ENCODE measurements at regions not wholly inside any gene's neighbourhood (a gene's known extent, or its start where the extent isn't known, plus 50 kb on each side); places are given as distances from the start of the nearest gene placed in this dataset.
"Not testable (repeated sequence)": the region's sequence is repeated elsewhere in the genome, so short reads cannot be mapped to it uniquely, and the experiment has no call there.

GRCh38 chr6:23775127-23775526 is 350.9 kb upstream of the NRSN1 start:
- no peaks in the 10 kb centered on the region for H3K36me3 ChIP-seq
- H3K4me3 ChIP-seq = no peak overlapping the region
- intact Hi-C loops (cut with DNase I; ENCODE audit: low total_unique reads) (no loop called here), in situ Hi-C loops (cut with MboI; ENCODE audit: low pct_ligation_motif_present in 1 of 4, low pct_unique_long_range_greater_than_20kb in 1 of 4, low sequenced_read_pairs in 3 of 4) (no loop called here)
- TF ChIP-seq POLR2AphosphoS5 (IDR thresholded peaks at IDR 0.05) = no peak
- no peaks in the 10 kb centered on the region for H3K4me1 ChIP-seq
- WGBS, 2 donors (ENCODE audit: low coverage in 1 of 2) = 70 to 79% methylated on average over 3 to 5 of the region's 5 CpGs
- no peaks in the 10 kb centered on the region for H3K27me3 ChIP-seq
- no peaks in the 10 kb centered on the region for H3K9me3 ChIP-seq
- no peak overlapping the region for H3K27ac ChIP-seq
- no peak for DNase-seq

GRCh38 chr6:23783901-23784300 is 342.1 kb upstream of the NRSN1 start:
- H3K4me3 ChIP-seq = no peak overlapping the region
- no peaks in the 10 kb centered on the region for H3K36me3 ChIP-seq
- peaks cover 0 to 5% (median 0%) of the 10 kb centered on the region in 4 donors for H3K4me1 ChIP-seq
- H3K9me3 ChIP-seq = no peaks in the 10 kb centered on the region
- no peak for DNase-seq
- WGBS, 2 donors (ENCODE audit: low coverage in 1 of 2) = 19 to 27% methylated on average over 2 of the region's 2 CpGs
- in situ Hi-C loops (cut with MboI; ENCODE audit: low pct_ligation_motif_present in 1 of 4, low pct_unique_long_range_greater_than_20kb in 1 of 4, low sequenced_read_pairs in 3 of 4) = no loop called here
- no peak for TF ChIP-seq POLR2A (IDR thresholded peaks at IDR 0.05)
- no peak for TF ChIP-seq EP300 (IDR thresholded peaks at IDR 0.05; ENCODE audit: low read depth)
- no peak for TF ChIP-seq POLR2AphosphoS5 (IDR thresholded peaks at IDR 0.05)
- TF ChIP-seq, protein P1, sequence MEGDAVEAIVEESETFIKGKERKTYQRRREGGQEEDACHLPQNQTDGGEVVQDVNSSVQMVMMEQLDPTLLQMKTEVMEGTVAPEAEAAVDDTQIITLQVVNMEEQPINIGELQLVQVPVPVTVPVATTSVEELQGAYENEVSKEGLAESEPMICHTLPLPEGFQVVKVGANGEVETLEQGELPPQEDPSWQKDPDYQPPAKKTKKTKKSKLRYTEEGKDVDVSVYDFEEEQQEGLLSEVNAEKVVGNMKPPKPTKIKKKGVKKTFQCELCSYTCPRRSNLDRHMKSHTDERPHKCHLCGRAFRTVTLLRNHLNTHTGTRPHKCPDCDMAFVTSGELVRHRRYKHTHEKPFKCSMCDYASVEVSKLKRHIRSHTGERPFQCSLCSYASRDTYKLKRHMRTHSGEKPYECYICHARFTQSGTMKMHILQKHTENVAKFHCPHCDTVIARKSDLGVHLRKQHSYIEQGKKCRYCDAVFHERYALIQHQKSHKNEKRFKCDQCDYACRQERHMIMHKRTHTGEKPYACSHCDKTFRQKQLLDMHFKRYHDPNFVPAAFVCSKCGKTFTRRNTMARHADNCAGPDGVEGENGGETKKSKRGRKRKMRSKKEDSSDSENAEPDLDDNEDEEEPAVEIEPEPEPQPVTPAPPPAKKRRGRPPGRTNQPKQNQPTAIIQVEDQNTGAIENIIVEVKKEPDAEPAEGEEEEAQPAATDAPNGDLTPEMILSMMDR (IDR thresholded peaks at IDR 0.05) = no peak
- intact Hi-C loops (cut with DNase I; ENCODE audit: low total_unique reads) = no loop called here
- no peaks in the 10 kb centered on the region for H3K27me3 ChIP-seq
- no peak overlapping the region for H3K27ac ChIP-seq

DNA sequence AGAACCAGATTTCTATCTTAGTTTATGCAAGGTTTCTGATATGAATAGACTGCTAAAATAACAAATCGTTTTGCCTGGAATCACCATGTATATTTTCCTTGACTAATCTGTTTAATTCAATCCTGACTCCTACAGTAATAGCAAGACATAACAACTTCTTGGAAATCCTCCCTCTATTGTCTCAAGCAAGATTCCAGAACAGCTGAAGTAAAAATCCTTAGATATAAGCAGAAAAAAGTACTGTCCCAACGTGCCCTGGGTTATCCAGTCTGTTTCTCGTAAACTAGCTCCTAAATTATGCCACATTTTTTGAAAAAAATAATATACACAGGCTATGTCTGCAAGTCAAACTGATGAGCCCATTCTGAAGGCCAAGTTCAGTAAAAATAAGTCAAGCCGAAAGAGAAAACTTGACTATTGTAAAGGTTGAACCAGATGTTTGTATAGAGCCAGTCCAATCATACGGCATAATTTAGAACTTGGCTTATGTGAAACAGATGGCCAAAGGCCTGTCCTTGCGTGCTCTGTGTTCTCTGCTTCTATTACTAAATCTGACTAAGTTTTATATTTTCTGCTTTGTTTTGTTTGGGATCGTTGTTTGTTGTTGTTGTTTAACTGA is 341.6 kb upstream of the NRSN1 start:
- intact Hi-C loops (cut with DNase I; ENCODE audit: low total_unique reads) (no loop called here), in situ Hi-C loops (cut with MboI; ENCODE audit: low pct_ligation_motif_present in 1 of 4, low pct_unique_long_range_greater_than_20kb in 1 of 4, low sequenced_read_pairs in 3 of 4) (no loop called here)
- Histone ChIP-seq H3K4me1 (peaks cover 0 to 5% (median 0%) of the 10 kb centered on the region in 4 donors), H3K27ac (no peak overlapping the region), H3K4me3 (no peak overlapping the region), H3K27me3 (no peaks in the 10 kb centered on the region), H3K36me3 (no peaks in the 10 kb centered on the region), H3K9me3 (no peaks in the 10 kb centered on the region)
- WGBS, 2 donors (ENCODE audit: low coverage in 1 of 2) = 40 to 48% methylated on average over 7 of the region's 7 CpGs
- DNase-seq = no peak
- TF ChIP-seq POLR2AphosphoS5 (IDR thresholded peaks at IDR 0.05) (no peak), POLR2A (IDR thresholded peaks at IDR 0.05) (no peak), EP300 (IDR thresholded peaks at IDR 0.05; ENCODE audit: low read depth) (no peak)
- TF ChIP-seq, protein P1 (IDR thresholded peaks at IDR 0.05) = no peak

DNA sequence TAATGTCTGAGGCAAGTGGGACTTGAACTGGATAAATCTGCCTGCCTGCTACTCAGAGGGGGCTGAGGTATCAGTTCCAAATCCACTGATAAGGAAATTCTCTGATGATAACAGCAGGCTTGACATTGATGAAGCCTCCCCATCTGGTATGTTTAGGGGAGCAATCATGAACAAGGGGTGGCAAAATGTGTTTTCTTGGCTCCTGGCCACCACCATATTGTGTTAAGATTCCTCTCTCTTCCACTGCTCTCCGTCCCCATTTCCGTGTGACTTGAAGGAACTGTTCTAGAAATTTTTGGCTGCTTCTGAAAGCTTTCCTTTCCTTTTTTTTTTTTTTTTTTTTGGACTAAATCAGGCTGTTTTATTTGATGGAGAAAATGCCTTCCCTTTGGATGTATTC is 335.3 kb upstream of the NRSN1 start:
- WGBS, 2 donors (ENCODE audit: low coverage in 1 of 2) = 85 to 100% methylated on average over 2 of the region's 2 CpGs
- intact Hi-C loops (cut with DNase I; ENCODE audit: low total_unique reads) = no loop called here
- no peak for DNase-seq
- Histone ChIP-seq H3K4me1 (no peaks in the 10 kb centered on the region), H3K4me3 (no peak overlapping the region), H3K36me3 (no peaks in the 10 kb centered on the region), H3K27me3 (no peaks in the 10 kb centered on the region), H3K9me3 (no peaks in the 10 kb centered on the region), H3K27ac (no peak overlapping the region)
- no peak for TF ChIP-seq POLR2A (IDR thresholded peaks at IDR 0.05)
- no peak for TF ChIP-seq EP300 (IDR thresholded peaks at IDR 0.05; ENCODE audit: low read depth)
- in situ Hi-C loops (cut with MboI; ENCODE audit: low pct_ligation_motif_present in 1 of 4, low pct_unique_long_range_greater_than_20kb in 1 of 4, low sequenced_read_pairs in 3 of 4) = no loop called here

GRCh38 chr6:23797041-23797440 is 329.0 kb upstream of the NRSN1 start:
- Histone ChIP-seq H3K27me3 (no peaks in the 10 kb centered on the region), H3K4me1 (no peaks in the 10 kb centered on the region), H3K9me3 (no peaks in the 10 kb centered on the region), H3K4me3 (no peak overlapping the region), H3K36me3 (no peaks in the 10 kb centered on the region), H3K27ac (no peak overlapping the region)
- in situ Hi-C loops (cut with MboI; ENCODE audit: low pct_ligation_motif_present in 1 of 4, low pct_unique_long_range_greater_than_20kb in 1 of 4, low sequenced_read_pairs in 3 of 4) (no loop called here), intact Hi-C loops (cut with DNase I; ENCODE audit: low total_unique reads) (no loop called here)
- WGBS, 2 donors (ENCODE audit: low coverage in 1 of 2) = 96% methylated on average over 1 of the region's 1 CpG; no CpG with 5 or more reads in 1 of the 2 donors
- DNase-seq = no peak
- TF ChIP-seq, protein P1 (IDR thresholded peaks at IDR 0.05) = no peak
- TF ChIP-seq POLR2A (IDR thresholded peaks at IDR 0.05) = no peak
- TF ChIP-seq POLR2AphosphoS5 (IDR thresholded peaks at IDR 0.05) = no peak
- TF ChIP-seq EP300 (IDR thresholded peaks at IDR 0.05; ENCODE audit: low read depth) = no peak

- H3K27ac ChIP-seq; H3K36me3 ChIP-seq; H3K9me3 ChIP-seq; H3K4me1 ChIP-seq; in situ Hi-C loops (cut with MboI; ENCODE audit: low pct_ligation_motif_present in 1 of 4, low pct_unique_long_range_greater_than_20kb in 1 of 4, low sequenced_read_pairs in 3 of 4); DNase-seq; H3K27me3 ChIP-seq; intact Hi-C loops (cut with DNase I; ENCODE audit: low total_unique reads); H3K4me3 ChIP-seq: not testable (repeated sequence)
- 86% methylated on average over 15 of the region's 15 CpGs; no CpG with 5 or more reads in 1 of the 2 donors for WGBS, 2 donors (ENCODE audit: low coverage in 1 of 2)
Observed at GRCh38 chr6:23804289-23804688, 321.7 kb upstream of the NRSN1 start.

GRCh38 chr6:23821141-23821540 is 304.9 kb upstream of the NRSN1 start:
- in situ Hi-C loops (cut with MboI; ENCODE audit: low pct_ligation_motif_present in 1 of 4, low pct_unique_long_range_greater_than_20kb in 1 of 4, low sequenced_read_pairs in 3 of 4); intact Hi-C loops (cut with DNase I; ENCODE audit: low total_unique reads); H3K4me3 ChIP-seq; H3K4me1 ChIP-seq; DNase-seq; H3K36me3 ChIP-seq; H3K27ac ChIP-seq; H3K9me3 ChIP-seq; H3K27me3 ChIP-seq: not testable (repeated sequence)
- 81 to 84% methylated on average over 4 to 5 of the region's 5 CpGs for WGBS, 2 donors (ENCODE audit: low coverage in 1 of 2)

Measured in transverse colon (tissue), 4 donors.